H1 (cell line): ENCODE measurements at regions not wholly inside any gene's neighbourhood (a gene's known extent, or its start where the extent isn't known, plus 50 kb on each side); places are given as distances from the start of the nearest gene placed in this dataset.
"Not testable (repeated sequence)": the region's sequence is repeated elsewhere in the genome, so short reads cannot be mapped to it uniquely, and the experiment has no call there.

ENCODE experiments used
- CTCF ChIA-PET: fragments of 300-600 bp; sonication (Branson Sonifier 250); formaldehyde crosslinking; loops from one replicate; lab custom pipeline; 2021; ENCODE audit not compliant: partially characterized antibody; lab: Charles Lee
- POLR2A ChIA-PET: fragments of 300-600 bp; sonication (Branson Sonifier 250); formaldehyde crosslinking; loops from one replicate; lab custom pipeline; 2021; ENCODE audit warnings: inconsistent platforms; ENCODE audit not compliant: partially characterized antibody; lab: Charles Lee
- DNase-seq, 2 experiments: peaks; one replicate each; pipeline versions ENCODE4 v3.0.0 to v3.0.0-alpha.2; 2010 to 2022; ENCODE audit warnings: low spot score in 2 of 2, low read depth in 1 of 2, mixed read lengths in 1 of 2
- FAIRE-seq: peaks from 2 replicates; lab custom pipeline; 2011; peaks lifted over from hg19 to GRCh38; lab: Jason Lieb, UNC
- H2AFZ ChIP-seq: 2 replicates; pipeline ENCODE4 v1.8.1; 2012; ENCODE audit warnings: low read length, inconsistent platforms
- H2AK5ac ChIP-seq: 2 replicates; pipeline ENCODE4 v1.6.1; 2013; ENCODE audit warnings: low read depth, low read length
- H2BK120ac ChIP-seq: replicated peaks from 2 replicates; pipeline ENCODE3; 2013; ENCODE audit warnings: low read depth, low read length, inconsistent platforms
- H2BK12ac ChIP-seq: 2 replicates; pipeline ENCODE4 v1.6.1; 2013; ENCODE audit warnings: low read depth, low read length
- H2BK15ac ChIP-seq: 2 replicates; pipeline ENCODE4 v1.6.1; 2013; ENCODE audit warnings: low read length
- H2BK20ac ChIP-seq: 2 replicates; pipeline ENCODE4 v1.6.1; 2013; ENCODE audit warnings: low read length
- H2BK5ac ChIP-seq: 2 replicates; pipeline ENCODE4 v1.6.1; 2013; ENCODE audit warnings: low read depth, low read length
- H3K14ac ChIP-seq: 2 replicates; pipeline ENCODE4 v1.6.1; 2013; ENCODE audit warnings: inconsistent platforms; ENCODE audit not compliant: insufficient read length
- H3K18ac ChIP-seq: 2 replicates; pipeline ENCODE4 v1.6.1; 2013; ENCODE audit warnings: low read length; ENCODE audit errors: extremely low read depth
- H3K23ac ChIP-seq: 2 replicates; pipeline ENCODE4 v1.6.1; 2013; ENCODE audit warnings: inconsistent platforms; ENCODE audit not compliant: insufficient read length
- H3K23me2 ChIP-seq: 2 replicates; pipeline ENCODE4 v1.6.1; 2013; ENCODE audit warnings: low read depth, low read length
- H3K27ac ChIP-seq: 2 replicates; pipeline ENCODE4 v1.6.1; 2011; ENCODE audit warnings: low read depth, low read length, inconsistent platforms
- H3K27me3 ChIP-seq, 4 experiments: replicated peaks in 1 of 4; 1 replicate in 1 of 4; 2 replicates in 3 of 4; pipeline versions ENCODE4 v1.6.1 to v1.8.1; 2011 to 2013; ENCODE audit warnings: low read length in 3 of 4, mild to moderate bottlenecking in 3 of 4, inconsistent platforms in 2 of 4, mixed read lengths in 2 of 4, moderate library complexity in 1 of 4; ENCODE audit not compliant: control insufficient read depth in 3 of 4, insufficient read depth in 3 of 4; ENCODE audit errors: extremely low read depth in 1 of 4
- H3K36me3 ChIP-seq, 4 experiments: 2 replicates each; pipeline versions ENCODE4 v1.6.1 to v1.8.1; 2011 to 2013; ENCODE audit warnings: mild to moderate bottlenecking in 4 of 4, low read length in 3 of 4, moderate library complexity in 2 of 4, control low read depth in 1 of 4, inconsistent platforms in 1 of 4; ENCODE audit not compliant: insufficient read depth in 4 of 4, control insufficient read depth in 2 of 4
- H3K4ac ChIP-seq: replicated peaks from 2 replicates; pipeline ENCODE3; 2013; ENCODE audit warnings: low read length, low read depth, mixed read lengths, inconsistent platforms; ENCODE audit not compliant: insufficient read length
- H3K4me1 ChIP-seq, 4 experiments: replicated peaks in 1 of 4; 1 replicate in 1 of 4; 2 replicates in 3 of 4; pipeline versions ENCODE4 v1.6.1 to v1.8.1; 2011 to 2013; ENCODE audit warnings: low read length in 3 of 4, inconsistent platforms in 2 of 4, mixed read lengths in 1 of 4; ENCODE audit not compliant: insufficient read depth in 4 of 4, control insufficient read depth in 3 of 4
- H3K4me2 ChIP-seq, 2 experiments: 2 replicates each; pipeline versions ENCODE4 v1.6.1 to v1.8.1; 2011 to 2013; ENCODE audit warnings: low read depth in 2 of 2, low read length in 2 of 2, control low read depth in 1 of 2, inconsistent platforms in 1 of 2, mild to moderate bottlenecking in 1 of 2; ENCODE audit not compliant: insufficient read depth in 1 of 2
- H3K4me3 ChIP-seq, 4 experiments: fragments of 200-600, 300-600 bp in 1 of 4; sonication (generic), shearing (Covaris generic), sonication (Bioruptor Twin) in 1 of 4; 2 replicates each; pipeline versions ENCODE4 v1.5.1 to v1.8.1; 2011 to 2016; ENCODE audit warnings: low read length in 4 of 4, low read depth in 3 of 4, control low read depth in 2 of 4, inconsistent platforms in 2 of 4, mild to moderate bottlenecking in 2 of 4, mixed read lengths in 1 of 4, moderate library complexity in 1 of 4; ENCODE audit not compliant: insufficient read depth in 2 of 4; ENCODE audit errors: extremely low read depth in 1 of 4
- H3K56ac ChIP-seq: replicated peaks from 2 replicates; pipeline ENCODE3; 2013; ENCODE audit warnings: low read depth, mild to moderate bottlenecking, mixed read lengths, low read length, inconsistent platforms; ENCODE audit not compliant: insufficient read length
- H3K79me1 ChIP-seq: 2 replicates; pipeline ENCODE4 v1.6.1; 2013; ENCODE audit warnings: low read depth, low read length, control low read depth
- H3K79me2 ChIP-seq, 2 experiments: 2 replicates each; pipeline versions ENCODE4 v1.6.1 to v1.8.1; 2012 to 2013; ENCODE audit warnings: low read length in 2 of 2, mild to moderate bottlenecking in 2 of 2, inconsistent platforms in 1 of 2; ENCODE audit not compliant: insufficient read depth in 2 of 2, control insufficient read depth in 1 of 2
- H3K9ac ChIP-seq, 4 experiments: replicated peaks in 1 of 4; 1 replicate in 1 of 4; 2 replicates in 3 of 4; pipeline versions ENCODE4 v1.6.1 to v1.8.1; 2011 to 2013; ENCODE audit warnings: low read depth in 3 of 4, low read length in 3 of 4, control low read depth in 2 of 4, mild to moderate bottlenecking in 2 of 4, moderate library complexity in 2 of 4, inconsistent platforms in 1 of 4; ENCODE audit errors: extremely low read depth in 1 of 4
- H3K9me3 ChIP-seq, 2 experiments: 2 replicates each; pipeline versions ENCODE4 v1.6.1 to v1.8.1; 2012 to 2013; ENCODE audit warnings: mild to moderate bottlenecking in 2 of 2, moderate library complexity in 2 of 2, control low read depth in 1 of 2, inconsistent platforms in 1 of 2, low read depth in 1 of 2, low read length in 1 of 2, mixed read lengths in 1 of 2; ENCODE audit not compliant: insufficient read depth in 2 of 2
- H4K20me1 ChIP-seq, 2 experiments: replicated peaks in 1 of 2; 2 replicates each; pipeline versions ENCODE3 to v1.8.1; 2011 to 2013; ENCODE audit warnings: inconsistent platforms in 2 of 2, low read length in 2 of 2, mild to moderate bottlenecking in 1 of 2; ENCODE audit not compliant: insufficient read depth in 2 of 2, control insufficient read depth in 1 of 2
- H4K5ac ChIP-seq: 2 replicates; pipeline ENCODE4 v1.6.1; 2013; ENCODE audit warnings: low read length, low read depth, mixed read lengths, inconsistent platforms; ENCODE audit not compliant: insufficient read length
- H4K8ac ChIP-seq: 2 replicates; pipeline ENCODE4 v1.8.0; 2013; ENCODE audit warnings: mild to moderate bottlenecking, moderate library complexity, low read length, inconsistent platforms; ENCODE audit not compliant: insufficient read depth; ENCODE audit errors: extremely low read depth
- H4K91ac ChIP-seq: replicated peaks from 2 replicates; pipeline ENCODE3; 2013; ENCODE audit warnings: low read length, mixed read lengths, inconsistent platforms; ENCODE audit not compliant: insufficient read length
- WGBS, 2 experiments: shearing (Covaris generic) in 1 of 2; methylation state at CpG; one replicate each; pipeline versions ENCODE4 v1.1.6 to v1.1.7; 2013 to 2015; ENCODE audit warnings: low lambda C conversion rate in 2 of 2, mixed read lengths in 2 of 2, inconsistent platforms in 1 of 2, low coverage in 1 of 2, missing lambda C conversion rate in 1 of 2; ENCODE audit not compliant: insufficient replicate concordance in 2 of 2, insufficient coverage in 1 of 2, insufficient read length in 1 of 2; ENCODE audit errors: extremely low coverage in 1 of 2, missing lambda C conversion rate in 1 of 2; 5-methylcytosine and 5-hydroxymethylcytosine counted together

GRCh38 chr2:89171174-89171519, 479.7 kb downstream of the RPIA start:
- H3K18ac ChIP-seq, H3K4me3 ChIP-seq, H3K56ac ChIP-seq, H2AK5ac ChIP-seq, H2BK20ac ChIP-seq, H2BK12ac ChIP-seq, H3K79me2 ChIP-seq, H4K8ac ChIP-seq, H3K23ac ChIP-seq, H3K4ac ChIP-seq, H3K27ac ChIP-seq, H3K14ac ChIP-seq, H2BK15ac ChIP-seq, H2BK5ac ChIP-seq, H3K4me1 ChIP-seq, H3K36me3 ChIP-seq, H3K4me2 ChIP-seq, H4K20me1 ChIP-seq, CTCF ChIA-PET, H4K5ac ChIP-seq, H3K27me3 ChIP-seq, POLR2A ChIA-PET, H3K9ac ChIP-seq, H3K79me1 ChIP-seq, H2BK120ac ChIP-seq, H4K91ac ChIP-seq, H3K23me2 ChIP-seq, FAIRE-seq, H3K9me3 ChIP-seq, DNase-seq, H2AFZ ChIP-seq: not testable (repeated sequence)
- WGBS, 2 experiments, result 60% methylated on average over 1 of the region's 1 CpG; no CpG with 5 or more reads in 1 of the 2 experiments

DNA sequence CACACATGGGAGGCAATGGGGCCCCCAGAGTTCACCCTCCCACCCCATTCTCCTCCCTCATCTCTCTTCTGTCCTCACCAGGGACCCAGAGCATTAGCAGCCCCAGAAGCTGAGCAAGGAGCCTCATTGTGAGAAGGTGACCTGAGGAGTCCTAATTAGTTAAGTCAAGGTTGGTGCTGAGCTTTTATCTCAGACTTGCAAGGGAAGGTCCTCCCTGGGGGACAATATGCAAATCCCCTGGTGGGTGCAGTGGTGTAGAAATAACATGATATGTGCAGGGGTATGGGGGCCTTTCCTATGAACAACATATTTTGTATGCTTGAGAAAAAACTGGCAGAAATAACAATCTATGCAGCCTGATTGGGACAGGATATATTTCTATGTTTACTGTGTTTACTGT, 485.5 kb downstream of the RPIA start:
- H3K27ac ChIP-seq, H4K20me1 ChIP-seq, H3K23me2 ChIP-seq, H3K9ac ChIP-seq, H3K36me3 ChIP-seq, H3K4me3 ChIP-seq, H4K8ac ChIP-seq, H3K56ac ChIP-seq, H3K79me1 ChIP-seq, H3K4me1 ChIP-seq, H2AK5ac ChIP-seq, H4K91ac ChIP-seq, H3K79me2 ChIP-seq, CTCF ChIA-PET, H3K18ac ChIP-seq, H4K5ac ChIP-seq, H2BK20ac ChIP-seq, H2AFZ ChIP-seq, POLR2A ChIA-PET, H3K27me3 ChIP-seq, H3K23ac ChIP-seq, H3K9me3 ChIP-seq, H2BK15ac ChIP-seq, H3K14ac ChIP-seq, H2BK12ac ChIP-seq, H3K4ac ChIP-seq, H2BK5ac ChIP-seq, H3K4me2 ChIP-seq, H2BK120ac ChIP-seq, FAIRE-seq, DNase-seq: not testable (repeated sequence)
